Keratinocyte (primary cell): ENCODE measurements at regions not wholly inside any gene's neighbourhood (a gene's known extent, or its start where the extent isn't known, plus 50 kb on each side); places are given as distances from the start of the nearest gene placed in this dataset.

Experiments
- CTCF ChIP-seq, 3 experiments: IDR thresholded peaks in 1 of 3; conservative IDR thresholded peaks in 1 of 3; optimal IDR thresholded peaks in 1 of 3; 2 replicates in 2 of 3; 3 replicates in 1 of 3; pipeline versions ENCODE3 to v1.5.1; 2011; ENCODE audit warnings: low read length in 3 of 3, mild to moderate bottlenecking in 3 of 3, moderate library complexity in 2 of 3, control low read depth in 1 of 3, inconsistent platforms in 1 of 3; ENCODE audit not compliant: insufficient read depth in 2 of 3; ENCODE audit errors: extremely low read depth in 1 of 3
- EZH2 ChIP-seq: IDR thresholded peaks from one replicate; pipeline ENCODE4 v1.6.1; 2012; ENCODE audit warnings: inconsistent platforms, mild to moderate bottlenecking, low read length, moderate library complexity

GRCh38 chr1:36625935-36626310, 143.2 kb upstream of the CSF3R start:
- TF ChIP-seq CTCF (optimal IDR thresholded peaks at IDR 0.05 in 1 of 3, IDR thresholded peaks at IDR 0.05 in 1 of 3, conservative IDR thresholded peaks at IDR 0.05 in 1 of 3; ENCODE audit: extremely low read depth in 1 of 3, insufficient read depth in 2 of 3, low read length in 3 of 3) (no peak), EZH2 (no peak)
